ENCODE measurements at regions not wholly inside any gene's neighbourhood (a gene's known extent, or its start where the extent isn't known, plus 50 kb on each side); places are given as distances from the start of the nearest gene placed in this dataset.

DNA sequence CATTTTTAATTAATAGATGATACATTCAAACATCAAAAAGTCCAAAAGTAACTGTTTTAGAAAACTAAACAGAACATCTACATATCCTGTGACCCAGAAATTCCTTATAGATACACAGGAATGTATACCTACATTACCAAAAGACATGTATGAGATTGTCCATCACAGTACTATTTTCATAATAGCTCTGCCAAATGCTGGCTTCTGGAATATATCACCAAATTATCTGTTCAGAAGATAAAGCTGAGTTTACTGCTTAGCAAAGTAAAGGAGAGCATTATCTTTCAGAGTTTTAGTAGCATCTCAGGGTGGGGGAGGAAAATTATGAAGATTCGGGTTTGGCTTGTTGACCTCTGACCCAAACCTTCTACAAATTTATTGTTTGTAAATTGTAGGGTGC lies 368.9 kb upstream of the SLC7A11 start:
- no peak for TF ChIP-seq SUZ12 (IDR thresholded peaks at IDR 0.05; ENCODE audit: extremely low read depth, insufficient read depth, insufficient read length)
- no peak for TF ChIP-seq YY1 (IDR thresholded peaks at IDR 0.05; ENCODE audit: insufficient read depth, insufficient read length)
